Ovary (tissue), 7 donors: ENCODE measurements at regions not wholly inside any gene's neighbourhood (a gene's known extent, or its start where the extent isn't known, plus 50 kb on each side); places are given as distances from the start of the nearest gene placed in this dataset.

Experiments used
- DNase-seq, 5 donors: peaks; one replicate each; pipeline ENCODE4 v3.0.0-alpha.2; 2019 to 2020
- H3K27ac ChIP-seq, 2 donors: fragments of 200-600 bp; one replicate each; pipeline versions ENCODE4 v1.5.1 to v1.8.0; 2019 to 2022
- H3K27me3 ChIP-seq: fragments of 200-600 bp; one replicate; pipeline ENCODE4 v1.8.0; 2022
- H3K36me3 ChIP-seq: fragments of 200-600 bp; sonication (generic); one replicate; pipeline ENCODE4 v1.5.1; 2019
- H3K4me1 ChIP-seq: one replicate; pipeline ENCODE4 v1.8.1; 2013; ENCODE audit warnings: mild to moderate bottlenecking, moderate library complexity; ENCODE audit not compliant: insufficient read depth
- H3K4me3 ChIP-seq: fragments of 200-600 bp; sonication (generic); one replicate; pipeline ENCODE4 v1.5.1; 2017
- H3K9me3 ChIP-seq, 2 donors: fragments of 200-600 bp in 1 of 2; sonication (generic) in 1 of 2; one replicate each; pipeline versions ENCODE4 v1.5.1 to v1.8.1; 2013 to 2019; ENCODE audit warnings: mild to moderate bottlenecking in 1 of 2, moderate library complexity in 1 of 2
- CTCF ChIP-seq, 3 donors: fragments of 450-650 bp in 2 of 3; fragments of 200-600 bp in 1 of 3; IDR thresholded peaks; one replicate each; pipeline versions ENCODE4 v1.5.1 to v1.8.0; 2016 to 2022; ENCODE audit warnings: antibody characterized with exemption in 3 of 3, mild to moderate bottlenecking in 1 of 3
- EP300 ChIP-seq: sonication (generic); formaldehyde crosslinking; IDR thresholded peaks from one replicate; pipeline ENCODE4 v1.6.1; 2017; ENCODE audit warnings: antibody characterized with exemption
- POLR2A ChIP-seq: fragments of 450-650 bp; IDR thresholded peaks from one replicate; pipeline ENCODE4 v1.6.1; 2017; ENCODE audit warnings: antibody characterized with exemption, mild to moderate bottlenecking, moderate library complexity
- WGBS, 3 donors: extraction: QIAGEN DNeasy Blood & Tissue Kit in 1 of 3; methylation state at CpG; one replicate each; pipeline versions ENCODE4 v1.1.5 to v1.1.7; 2013 to 2017; 5-methylcytosine and 5-hydroxymethylcytosine counted together
- intact Hi-C, 4 donors: fragments of 100-400 bp; cut with DNase I; formaldehyde crosslinking; loops; one replicate each; pipeline versions ENCODE4 v1.11.0 to v1.15.1; 2022 to 2023
- donor health status: DM: no; HTN: no; CAD: no; lungs with moderate emphysema.
- donor health status: DM: no; HTN: no; CAD: no.
- donor health status: Bipolar disorder and iron deficiency.
- donor health status: DM: no; HTN: no; CAD: no.
- donor health status: DM: yes; HTN: yes; CAD: no.

DNA sequence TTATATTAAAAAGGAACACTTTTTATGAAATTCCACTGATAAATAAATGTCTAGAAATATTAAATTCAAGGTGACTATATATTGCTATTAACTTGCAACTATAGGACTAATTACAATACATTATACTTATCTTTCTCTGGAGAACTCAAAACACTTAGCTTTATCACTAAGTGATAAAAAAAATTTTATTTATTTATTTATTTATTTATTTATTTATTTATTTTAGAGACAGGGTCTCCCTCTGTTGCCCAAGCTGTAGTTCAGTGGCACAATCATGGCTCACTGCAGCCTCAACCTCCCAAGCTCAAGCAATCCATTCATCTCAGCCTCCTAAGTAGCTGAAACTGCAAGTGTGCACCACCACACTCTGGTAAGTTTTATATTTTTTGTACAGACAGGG is 451.1 kb downstream of the DSC3 start:
- Histone ChIP-seq H3K36me3 (no peaks in the 10 kb centered on the region), H3K27ac (no peak overlapping the region), H3K4me3 (no peak overlapping the region), H3K27me3 (no peaks in the 10 kb centered on the region), H3K9me3 (no peaks in the 10 kb centered on the region), H3K4me1 (no peaks in the 10 kb centered on the region)
- TF ChIP-seq POLR2A: no peak
- no peak for TF ChIP-seq EP300
- TF ChIP-seq CTCF (IDR thresholded peaks at IDR 0.05): no peak
- no peak for DNase-seq
- intact Hi-C loops: no loop called here

DNA sequence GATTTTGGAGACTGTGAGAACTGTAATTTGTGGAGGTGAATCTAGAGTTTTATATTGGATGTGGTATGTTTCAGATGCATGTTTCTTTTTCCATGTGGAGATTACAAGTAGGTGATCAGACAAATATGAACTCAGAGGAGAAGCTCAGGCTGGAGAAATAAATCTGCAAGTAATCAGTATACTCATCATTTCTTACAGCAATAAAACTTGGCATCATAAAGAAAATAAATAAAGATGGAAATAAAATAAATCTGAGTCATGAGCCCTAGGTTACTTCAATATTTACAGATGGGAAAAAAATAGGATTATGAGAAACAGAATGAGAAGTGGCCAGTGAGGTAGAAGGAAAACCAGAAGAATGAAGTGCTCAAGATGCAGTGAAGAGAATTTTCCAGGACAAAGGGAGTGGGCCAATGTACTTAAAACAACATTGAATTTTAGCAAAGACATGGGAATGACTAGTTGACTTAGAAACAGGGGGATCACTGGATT is 453.8 kb downstream of the DSC3 start:
- no peak overlapping the region for H3K27ac ChIP-seq
- H3K4me1 ChIP-seq: no peaks in the 10 kb centered on the region
- H3K27me3 ChIP-seq: no peaks in the 10 kb centered on the region
- H3K4me3 ChIP-seq: no peak overlapping the region
- intact Hi-C loops: no loop called here
- no peak for DNase-seq
- no peaks in the 10 kb centered on the region for H3K9me3 ChIP-seq
- H3K36me3 ChIP-seq: no peaks in the 10 kb centered on the region
- TF ChIP-seq CTCF (IDR thresholded peaks at IDR 0.05): no peak

- no peak for DNase-seq
- H3K4me1 ChIP-seq: no peaks in the 10 kb centered on the region
- intact Hi-C loops: no loop called here
- TF ChIP-seq EP300 (no peak), POLR2A (no peak), CTCF (IDR thresholded peaks at IDR 0.05) (no peak)
- H3K27ac ChIP-seq: no peak overlapping the region
- H3K4me3 ChIP-seq: no peak overlapping the region
- H3K36me3 ChIP-seq: no peaks in the 10 kb centered on the region
- WGBS, 3 donors: 52 to 85% (median 54%) methylated on average over 1 of the region's 1 CpG
- no peaks in the 10 kb centered on the region for H3K9me3 ChIP-seq
- H3K27me3 ChIP-seq: no peaks in the 10 kb centered on the region
Observed at GRCh38 chr18:30583768-30584167, 458.8 kb downstream of the DSC3 start.

DNA sequence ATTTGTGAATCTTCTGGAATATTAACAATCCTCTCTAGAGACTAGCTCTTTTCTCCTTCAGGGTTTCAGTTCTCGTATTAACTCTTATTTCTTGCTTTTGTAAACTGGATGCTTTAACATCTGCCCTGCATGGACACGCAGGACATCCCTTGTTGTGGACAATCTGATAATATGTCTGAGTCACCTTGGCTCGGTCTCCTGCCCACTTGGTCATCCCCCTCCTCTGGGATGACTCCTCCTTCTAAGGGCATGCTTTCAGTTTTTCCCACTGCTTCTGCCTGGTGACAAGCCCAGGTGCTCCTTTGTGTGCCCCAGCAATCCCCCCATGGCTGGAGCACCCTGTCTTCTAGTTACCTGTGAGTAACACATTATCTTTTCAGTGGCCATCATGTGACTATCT is 460.5 kb downstream of the DSC3 start:
- intact Hi-C loops: no loop called here
- Histone ChIP-seq H3K9me3 (no peaks in the 10 kb centered on the region), H3K36me3 (no peaks in the 10 kb centered on the region), H3K27ac (no peak overlapping the region), H3K4me3 (no peak overlapping the region), H3K4me1 (no peaks in the 10 kb centered on the region), H3K27me3 (no peaks in the 10 kb centered on the region)
- 77 to 81% (median 81%) methylated on average over 3 of the region's 3 CpGs for whole genome bisulfite sequencing, 3 donors
- TF ChIP-seq POLR2A (no peak), EP300 (no peak), CTCF (IDR thresholded peaks at IDR 0.05) (no peak)
- no peak for DNase-seq

DNA sequence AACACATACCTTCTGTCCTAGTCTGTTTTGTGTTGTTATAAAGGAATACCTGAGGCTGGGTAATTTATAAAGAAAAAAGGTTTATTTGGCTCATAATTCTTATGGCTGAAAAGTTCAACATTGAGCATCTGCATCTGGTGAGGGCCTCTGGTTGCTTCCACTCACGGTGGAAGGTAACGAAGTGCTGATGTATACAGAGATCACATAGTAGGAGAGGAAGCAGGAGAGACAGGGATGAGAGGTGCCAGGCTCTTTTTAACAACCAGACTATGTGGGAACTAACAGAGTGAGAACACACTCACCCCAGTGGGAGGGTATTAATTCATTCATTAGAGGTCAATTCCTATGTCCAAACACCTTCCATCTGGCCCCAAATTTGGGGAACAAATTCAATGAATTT is 463.8 kb downstream of the DSC3 start:
- TF ChIP-seq CTCF (IDR thresholded peaks at IDR 0.05): no peak
- TF ChIP-seq POLR2A: no peak
- no peak for TF ChIP-seq EP300
- H3K4me1 ChIP-seq: no peaks in the 10 kb centered on the region

More for the DNA sequence above, 463.8 kb downstream of the DSC3 start:
- intact Hi-C loops: no loop called here
- no peak for DNase-seq
- Histone ChIP-seq H3K27ac (no peak overlapping the region), H3K9me3 (no peaks in the 10 kb centered on the region), H3K27me3 (no peaks in the 10 kb centered on the region), H3K36me3 (no peaks in the 10 kb centered on the region), H3K4me3 (no peak overlapping the region)
- WGBS, 3 donors: 61 to 69% (median 62%) methylated on average over 2 of the region's 2 CpGs
